ENCODE measurements at regions not wholly inside any gene's neighbourhood (a gene's known extent, or its start where the extent isn't known, plus 50 kb on each side); places are given as distances from the start of the nearest gene placed in this dataset.

GRCh38 chr6:105641504-105641903, 238.6 kb upstream of the PREP start:
- TF ChIP-seq CTCF (IDR thresholded peaks at IDR 0.05) = no peak
- no peak for TF ChIP-seq EZH2 (IDR thresholded peaks at IDR 0.05; ENCODE audit: borderline replicate concordance, insufficient read depth, low read depth, low read length, poor library complexity, severe bottlenecking)
